MM.1S (cell line): ENCODE measurements at regions not wholly inside any gene's neighbourhood (a gene's known extent, or its start where the extent isn't known, plus 50 kb on each side); places are given as distances from the start of the nearest gene placed in this dataset.

Experiments used
- CTCF ChIP-seq: fragments of 300-600 bp; sonication (generic); IDR thresholded peaks from 2 replicates; pipeline ENCODE4 v1.5.1; 2016; ENCODE audit warnings: antibody characterized with exemption, low read length, mixed read lengths
- EZH2phosphoT487 ChIP-seq: fragments of 300-600 bp; sonication (generic); IDR thresholded peaks from 2 replicates; pipeline ENCODE4 v1.6.1; 2018; ENCODE audit warnings: antibody characterized with exemption, low read length

- no peak for TF ChIP-seq CTCF
- TF ChIP-seq EZH2phosphoT487 = no peak
Measured at GRCh38 chr11:120021391-120021953, 116.4 kb downstream of the TRIM29 start.
